ENCODE measurements at regions not wholly inside any gene's neighbourhood (a gene's known extent, or its start where the extent isn't known, plus 50 kb on each side); places are given as distances from the start of the nearest gene placed in this dataset.
"Not testable (repeated sequence)": the region's sequence is repeated elsewhere in the genome, so short reads cannot be mapped to it uniquely, and the experiment has no call there.

DNA sequence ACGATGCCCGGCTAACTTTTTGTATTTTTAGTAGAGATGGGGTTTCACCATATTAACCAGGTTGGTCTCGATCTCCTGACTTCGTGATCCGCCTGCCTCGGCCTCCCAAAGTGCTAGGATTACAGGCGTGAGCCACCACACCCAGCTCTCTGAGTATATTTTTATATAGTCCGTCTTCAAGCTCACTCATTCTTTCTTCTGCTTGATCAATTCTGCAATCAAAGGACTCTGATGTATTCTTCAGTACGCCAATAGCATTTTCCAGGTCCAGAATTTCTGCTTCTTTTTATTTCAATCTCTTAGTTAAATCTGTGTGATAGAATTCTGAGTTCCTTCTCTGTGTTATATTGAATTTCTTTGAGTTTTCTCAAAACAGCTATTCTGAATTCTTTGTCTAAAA lies 281.9 kb upstream of the PMFBP1 start:
- H3K9ac ChIP-seq (ENCODE audit: low read length); H3K36me3 ChIP-seq (ENCODE audit: control insufficient read depth, insufficient read depth, low read length, severe bottlenecking); H3K4me1 ChIP-seq (ENCODE audit: control insufficient read depth, insufficient read depth, low read length); DNase-seq (ENCODE audit: low read depth); H3K27me3 ChIP-seq (replicated peaks; ENCODE audit: control insufficient read depth, insufficient read depth, low read length); H3K4me3 ChIP-seq (ENCODE audit: low read length): not testable (repeated sequence)
- peaks cover 11% of the 10 kb centered on the region for H3K9me3 ChIP-seq (ENCODE audit: control insufficient read depth, low read length)

GRCh38 chr16:72444696-72445095 lies 272.7 kb upstream of the PMFBP1 start:
- Histone ChIP-seq H3K9me3 (ENCODE audit: control insufficient read depth, low read length) (peaks cover 17% of the 10 kb centered on the region), H3K27me3 (replicated peaks; ENCODE audit: control insufficient read depth, insufficient read depth, low read length) (no peaks in the 10 kb centered on the region), H3K9ac (ENCODE audit: low read length) (no peak overlapping the region), H3K4me3 (ENCODE audit: low read length) (no peak overlapping the region), H3K36me3 (ENCODE audit: control insufficient read depth, insufficient read depth, low read length, severe bottlenecking) (no peaks in the 10 kb centered on the region), H3K4me1 (ENCODE audit: control insufficient read depth, insufficient read depth, low read length) (no peaks in the 10 kb centered on the region)
- DNase-seq (ENCODE audit: low read depth): no peak

GRCh38 chr16:72443809-72444208 lies 271.9 kb upstream of the PMFBP1 start:
- Histone ChIP-seq H3K4me1 (ENCODE audit: control insufficient read depth, insufficient read depth, low read length) (no peaks in the 10 kb centered on the region), H3K27me3 (replicated peaks; ENCODE audit: control insufficient read depth, insufficient read depth, low read length) (no peaks in the 10 kb centered on the region), H3K4me3 (ENCODE audit: low read length) (no peak overlapping the region), H3K36me3 (ENCODE audit: control insufficient read depth, insufficient read depth, low read length, severe bottlenecking) (no peaks in the 10 kb centered on the region), H3K9me3 (ENCODE audit: control insufficient read depth, low read length) (peaks cover 17% of the 10 kb centered on the region), H3K9ac (ENCODE audit: low read length) (no peak overlapping the region)
- DNase-seq (ENCODE audit: low read depth): no peak

- DNase-seq (ENCODE audit: low read depth): no peak
- Histone ChIP-seq H3K4me1 (ENCODE audit: control insufficient read depth, insufficient read depth, low read length) (no peaks in the 10 kb centered on the region), H3K36me3 (ENCODE audit: control insufficient read depth, insufficient read depth, low read length, severe bottlenecking) (no peaks in the 10 kb centered on the region), H3K9me3 (ENCODE audit: control insufficient read depth, low read length) (peaks cover 17% of the 10 kb centered on the region), H3K27me3 (replicated peaks; ENCODE audit: control insufficient read depth, insufficient read depth, low read length) (no peaks in the 10 kb centered on the region), H3K9ac (ENCODE audit: low read length) (no peak overlapping the region), H3K4me3 (ENCODE audit: low read length) (no peak overlapping the region)
These were observed 270.6 kb upstream of the PMFBP1 start for GRCh38 chr16:72442385-72443158.

DNA sequence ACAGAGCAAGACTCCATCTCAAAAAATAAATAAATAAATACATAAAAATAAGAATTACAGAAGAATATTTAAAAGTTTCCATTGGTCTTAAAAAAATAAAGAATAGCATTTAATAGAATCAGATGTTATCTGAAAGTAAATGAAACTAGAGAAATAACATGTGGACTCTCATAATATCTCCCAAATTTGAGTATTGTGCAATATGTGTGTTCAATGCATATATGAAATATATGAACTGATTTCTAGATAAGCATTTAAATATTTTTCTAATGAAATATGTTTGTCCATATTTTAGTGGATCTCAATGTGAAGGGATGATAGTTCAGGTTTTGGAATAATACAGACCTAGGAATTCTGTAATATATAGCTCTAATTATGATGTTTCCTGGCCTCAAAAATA lies 265.9 kb upstream of the PMFBP1 start:
- Histone ChIP-seq H3K4me3 (ENCODE audit: low read length) (no peak overlapping the region), H3K9ac (ENCODE audit: low read length) (no peak overlapping the region), H3K36me3 (ENCODE audit: control insufficient read depth, insufficient read depth, low read length, severe bottlenecking) (no peaks in the 10 kb centered on the region), H3K4me1 (ENCODE audit: control insufficient read depth, insufficient read depth, low read length) (no peaks in the 10 kb centered on the region), H3K27me3 (replicated peaks; ENCODE audit: control insufficient read depth, insufficient read depth, low read length) (no peaks in the 10 kb centered on the region), H3K9me3 (ENCODE audit: control insufficient read depth, low read length) (peaks cover 36% of the 10 kb centered on the region)
- DNase-seq (ENCODE audit: low read depth): no peak

DNA sequence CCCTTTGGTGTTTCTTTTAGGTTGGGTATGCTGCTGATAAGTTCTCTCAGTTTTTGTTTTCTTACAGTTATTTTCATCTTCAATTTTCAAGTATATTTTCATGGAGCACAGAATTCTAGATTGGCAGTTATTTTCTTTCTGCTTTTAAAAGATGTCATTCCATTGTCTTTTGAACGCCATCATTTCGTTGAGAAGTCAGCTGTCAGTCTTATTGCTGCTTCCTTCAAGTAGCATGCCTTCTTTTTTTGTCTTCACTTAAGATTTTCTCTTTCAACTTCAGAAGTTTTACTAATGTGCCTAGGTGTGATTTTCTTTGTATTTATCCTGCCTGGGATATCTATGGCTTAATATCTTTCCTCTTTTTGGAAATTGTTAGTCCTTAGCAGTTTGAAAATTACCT lies 262.2 kb upstream of the PMFBP1 start:
- H3K27me3 ChIP-seq (replicated peaks; ENCODE audit: control insufficient read depth, insufficient read depth, low read length): no peaks in the 10 kb centered on the region
- DNase-seq (ENCODE audit: low read depth): peak; percentile 4
- H3K4me3 ChIP-seq (ENCODE audit: low read length): peak overlapping the region; percentile 48
- peaks cover 29% of the 10 kb centered on the region for H3K9me3 ChIP-seq (ENCODE audit: control insufficient read depth, low read length)
- no peaks in the 10 kb centered on the region for H3K4me1 ChIP-seq (ENCODE audit: control insufficient read depth, insufficient read depth, low read length)
- no peaks in the 10 kb centered on the region for H3K36me3 ChIP-seq (ENCODE audit: control insufficient read depth, insufficient read depth, low read length, severe bottlenecking)
- no peak overlapping the region for H3K9ac ChIP-seq (ENCODE audit: low read length)

DNA sequence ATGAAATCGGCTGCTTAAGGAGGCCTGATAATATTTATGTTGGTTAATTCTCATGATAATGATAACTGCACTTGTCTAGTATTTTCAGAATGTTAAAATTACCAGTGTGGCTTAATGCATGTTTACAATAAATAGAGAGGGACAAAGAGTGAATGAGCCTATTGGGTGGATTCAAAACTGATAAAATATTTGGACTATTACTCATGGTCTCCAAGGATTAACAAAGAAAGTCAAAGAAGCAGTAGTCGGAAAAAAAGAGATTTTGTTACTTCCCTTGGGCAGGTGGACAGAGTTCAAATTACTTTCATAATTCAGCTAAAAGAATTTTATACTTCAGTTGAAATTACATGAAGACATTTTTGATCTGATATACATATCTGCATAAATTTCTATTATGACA lies 258.2 kb upstream of the PMFBP1 start:
- DNase-seq (ENCODE audit: low read depth): no peak
- Histone ChIP-seq H3K9ac (ENCODE audit: low read length) (no peak overlapping the region), H3K36me3 (ENCODE audit: control insufficient read depth, insufficient read depth, low read length, severe bottlenecking) (no peaks in the 10 kb centered on the region), H3K27me3 (replicated peaks; ENCODE audit: control insufficient read depth, insufficient read depth, low read length) (no peaks in the 10 kb centered on the region), H3K4me1 (ENCODE audit: control insufficient read depth, insufficient read depth, low read length) (no peaks in the 10 kb centered on the region), H3K4me3 (ENCODE audit: low read length) (no peak overlapping the region), H3K9me3 (ENCODE audit: control insufficient read depth, low read length) (peaks cover 25% of the 10 kb centered on the region)

DNA sequence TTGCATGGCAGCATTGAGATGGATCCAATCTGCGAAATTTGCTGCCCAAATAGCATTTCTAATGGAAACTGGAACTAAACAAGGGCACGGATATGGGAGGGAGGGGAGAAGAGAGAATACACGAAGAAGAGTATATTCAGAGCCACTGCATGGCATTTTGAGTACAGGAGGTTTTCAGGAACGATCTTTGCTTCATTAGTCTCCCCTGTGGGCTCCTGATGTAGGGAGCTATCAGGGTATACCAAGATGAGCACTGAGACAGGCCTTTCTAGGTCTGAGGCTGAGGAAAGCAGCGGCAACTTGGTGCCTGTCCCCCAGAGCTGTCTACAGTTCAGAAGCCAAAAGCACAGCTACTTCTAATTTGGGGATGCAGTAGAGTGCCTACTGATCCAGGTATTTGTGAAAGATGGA lies 257.7 kb upstream of the PMFBP1 start:
- Histone ChIP-seq H3K9me3 (ENCODE audit: control insufficient read depth, low read length) (peaks cover 21% of the 10 kb centered on the region), H3K9ac (ENCODE audit: low read length) (no peak overlapping the region), H3K4me3 (ENCODE audit: low read length) (no peak overlapping the region), H3K36me3 (ENCODE audit: control insufficient read depth, insufficient read depth, low read length, severe bottlenecking) (no peaks in the 10 kb centered on the region), H3K27me3 (replicated peaks; ENCODE audit: control insufficient read depth, insufficient read depth, low read length) (no peaks in the 10 kb centered on the region), H3K4me1 (ENCODE audit: control insufficient read depth, insufficient read depth, low read length) (no peaks in the 10 kb centered on the region)
- DNase-seq (ENCODE audit: low read depth): no peak

DNA sequence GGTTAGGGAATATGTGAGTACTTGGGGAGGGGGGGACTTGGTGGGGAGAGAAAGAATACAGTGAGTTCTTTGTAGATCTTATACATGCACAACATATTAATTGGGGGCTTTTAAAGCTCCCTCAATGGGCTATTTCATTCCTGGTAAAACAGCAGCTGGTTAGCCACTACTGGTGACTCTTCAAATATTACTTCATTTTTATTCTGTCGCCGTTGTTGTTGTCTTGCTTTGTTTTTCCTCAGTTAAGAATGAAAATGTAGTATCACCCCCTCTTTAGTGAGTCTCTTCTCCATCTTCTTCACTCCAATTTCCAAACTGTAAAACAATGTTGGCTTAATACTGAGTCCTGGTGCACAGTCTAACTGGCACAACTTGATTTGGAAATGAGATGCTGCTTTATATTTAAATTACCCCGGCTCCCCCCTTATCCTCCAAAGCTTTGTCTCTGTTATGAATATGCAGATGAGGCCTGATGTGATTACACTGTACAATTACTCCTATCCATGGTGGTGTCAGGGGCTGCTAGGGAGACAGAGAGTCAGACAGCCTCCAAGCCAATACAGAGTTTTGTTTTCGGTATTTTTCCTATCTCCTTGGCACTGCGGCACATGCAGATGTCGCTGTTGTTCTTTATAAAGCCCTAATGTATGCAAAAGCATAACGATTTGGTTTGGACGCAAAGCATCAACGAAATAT lies 256.9 kb upstream of the PMFBP1 start:
- H3K4me1 ChIP-seq (ENCODE audit: control insufficient read depth, insufficient read depth, low read length): no peaks in the 10 kb centered on the region
- no peak overlapping the region for H3K4me3 ChIP-seq (ENCODE audit: low read length)
- no peak for DNase-seq (ENCODE audit: low read depth)
- H3K27me3 ChIP-seq (replicated peaks; ENCODE audit: control insufficient read depth, insufficient read depth, low read length): no peaks in the 10 kb centered on the region
- peaks cover 20% of the 10 kb centered on the region for H3K9me3 ChIP-seq (ENCODE audit: control insufficient read depth, low read length)
- no peak overlapping the region for H3K9ac ChIP-seq (ENCODE audit: low read length)
- no peaks in the 10 kb centered on the region for H3K36me3 ChIP-seq (ENCODE audit: control insufficient read depth, insufficient read depth, low read length, severe bottlenecking)

- no peaks in the 10 kb centered on the region for H3K36me3 ChIP-seq (ENCODE audit: control insufficient read depth, insufficient read depth, low read length, severe bottlenecking)
- DNase-seq (ENCODE audit: low read depth): no peak
- H3K9me3 ChIP-seq (ENCODE audit: control insufficient read depth, low read length): peaks cover 17% of the 10 kb centered on the region
- no peaks in the 10 kb centered on the region for H3K27me3 ChIP-seq (replicated peaks; ENCODE audit: control insufficient read depth, insufficient read depth, low read length)
- H3K9ac ChIP-seq (ENCODE audit: low read length): no peak overlapping the region
- no peaks in the 10 kb centered on the region for H3K4me1 ChIP-seq (ENCODE audit: control insufficient read depth, insufficient read depth, low read length)
- no peak overlapping the region for H3K4me3 ChIP-seq (ENCODE audit: low read length)
These were observed 255.9 kb upstream of the PMFBP1 start for GRCh38 chr16:72427783-72428331.

DNA sequence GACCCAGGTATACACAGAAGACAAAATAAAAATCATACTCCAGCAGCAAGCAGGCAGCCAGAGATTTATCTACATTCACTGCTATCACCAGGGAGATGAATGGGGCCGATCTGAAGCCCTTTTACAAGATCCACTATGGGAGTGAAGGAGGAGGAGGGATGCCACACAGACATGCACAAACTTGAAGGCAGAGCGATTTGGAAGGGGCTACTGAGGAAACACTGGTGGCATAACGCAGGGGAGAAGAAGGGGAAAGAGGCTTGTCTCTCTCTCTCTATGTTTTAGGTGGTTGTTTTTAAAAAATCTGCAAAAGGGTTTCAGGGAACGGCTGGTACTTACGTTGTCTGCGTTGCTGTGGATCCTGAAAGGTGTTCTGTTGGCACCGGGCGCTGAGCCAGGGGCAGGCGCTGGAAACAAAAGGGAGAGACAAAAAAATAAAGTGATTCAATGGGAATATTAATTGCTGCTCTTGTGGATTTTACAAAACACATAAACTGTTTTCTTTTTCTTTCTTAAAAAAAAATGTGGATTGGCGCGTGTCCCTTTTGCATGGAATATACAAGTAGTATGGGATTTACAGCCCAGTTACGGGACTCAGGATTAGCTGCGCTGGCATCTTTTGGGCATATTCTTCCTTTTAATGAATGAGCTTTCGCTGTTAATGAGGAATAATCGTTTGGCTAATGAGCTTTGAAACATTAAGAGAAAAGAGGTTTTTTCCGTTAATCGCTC lies 255.3 kb upstream of the PMFBP1 start:
- no peak for DNase-seq (ENCODE audit: low read depth)
- Histone ChIP-seq H3K9me3 (ENCODE audit: control insufficient read depth, low read length) (peaks cover 22% of the 10 kb centered on the region), H3K4me1 (ENCODE audit: control insufficient read depth, insufficient read depth, low read length) (no peaks in the 10 kb centered on the region), H3K4me3 (ENCODE audit: low read length) (no peak overlapping the region), H3K36me3 (ENCODE audit: control insufficient read depth, insufficient read depth, low read length, severe bottlenecking) (no peaks in the 10 kb centered on the region), H3K9ac (ENCODE audit: low read length) (no peak overlapping the region), H3K27me3 (replicated peaks; ENCODE audit: control insufficient read depth, insufficient read depth, low read length) (no peaks in the 10 kb centered on the region)
